Fibroblast of pulmonary artery (primary cell): ENCODE measurements at regions not wholly inside any gene's neighbourhood (a gene's known extent, or its start where the extent isn't known, plus 50 kb on each side); places are given as distances from the start of the nearest gene placed in this dataset.

Experiments
- DNase-seq: peaks from one replicate; pipeline ENCODE4 v3.0.0-alpha.2; 2010; ENCODE audit warnings: low read depth
- H3K4me3 ChIP-seq: replicated peaks from 2 replicates; pipeline ENCODE4 v1.5.1; 2011; ENCODE audit warnings: low read depth, mild to moderate bottlenecking, control low read depth, low read length, moderate library complexity
- TF ChIP-seq, protein P1 (sequence below): IDR thresholded peaks from 2 replicates; pipeline ENCODE4 v1.5.1; 2011; ENCODE audit warnings: mild to moderate bottlenecking, control low read depth, low read length, inconsistent platforms; ENCODE audit errors: missing control alignments

DNA sequence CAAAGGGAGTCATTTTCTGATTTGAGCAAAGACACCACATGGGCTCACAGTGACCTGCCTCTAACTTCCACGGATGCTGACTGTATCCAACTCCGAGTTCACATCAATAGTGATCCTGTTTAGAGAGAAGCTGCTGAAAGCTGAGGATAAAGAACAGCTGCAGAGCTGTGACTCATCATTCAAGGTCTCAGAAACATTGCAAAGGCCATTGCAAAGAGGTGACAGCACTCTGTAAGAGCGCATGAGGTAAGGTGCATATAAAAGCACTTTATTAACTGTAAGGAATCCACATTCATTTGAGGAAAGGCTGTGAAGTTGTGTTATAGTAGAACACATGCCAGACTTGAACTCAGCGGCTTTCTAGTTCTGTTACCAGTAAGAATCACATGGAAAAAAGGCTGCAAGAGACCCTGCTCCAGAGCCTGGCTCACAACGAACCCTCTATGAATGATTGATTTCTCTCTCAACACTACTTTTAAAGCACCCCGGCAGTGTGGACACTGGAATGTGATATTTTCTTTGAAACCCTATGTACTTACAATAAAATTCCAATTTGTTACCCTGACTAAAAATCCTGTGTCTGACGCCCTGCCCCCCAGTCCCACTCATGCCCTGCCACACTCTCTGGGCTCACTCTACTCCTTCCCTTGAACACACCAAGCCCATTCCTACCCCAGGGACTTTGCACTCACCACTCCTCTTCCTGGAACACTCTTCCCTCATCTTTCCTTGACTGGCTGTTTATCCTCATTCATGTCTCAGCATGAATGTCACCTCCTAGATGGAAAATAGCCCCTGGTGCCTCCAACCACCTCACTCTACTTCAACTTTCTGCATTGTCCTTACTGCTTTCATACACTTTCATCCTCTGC is 111.2 kb downstream of the LSM3 start:
- peak; percentile 87 for DNase-seq
- H3K4me3 ChIP-seq: no peak overlapping the region
- TF ChIP-seq, protein P1, sequence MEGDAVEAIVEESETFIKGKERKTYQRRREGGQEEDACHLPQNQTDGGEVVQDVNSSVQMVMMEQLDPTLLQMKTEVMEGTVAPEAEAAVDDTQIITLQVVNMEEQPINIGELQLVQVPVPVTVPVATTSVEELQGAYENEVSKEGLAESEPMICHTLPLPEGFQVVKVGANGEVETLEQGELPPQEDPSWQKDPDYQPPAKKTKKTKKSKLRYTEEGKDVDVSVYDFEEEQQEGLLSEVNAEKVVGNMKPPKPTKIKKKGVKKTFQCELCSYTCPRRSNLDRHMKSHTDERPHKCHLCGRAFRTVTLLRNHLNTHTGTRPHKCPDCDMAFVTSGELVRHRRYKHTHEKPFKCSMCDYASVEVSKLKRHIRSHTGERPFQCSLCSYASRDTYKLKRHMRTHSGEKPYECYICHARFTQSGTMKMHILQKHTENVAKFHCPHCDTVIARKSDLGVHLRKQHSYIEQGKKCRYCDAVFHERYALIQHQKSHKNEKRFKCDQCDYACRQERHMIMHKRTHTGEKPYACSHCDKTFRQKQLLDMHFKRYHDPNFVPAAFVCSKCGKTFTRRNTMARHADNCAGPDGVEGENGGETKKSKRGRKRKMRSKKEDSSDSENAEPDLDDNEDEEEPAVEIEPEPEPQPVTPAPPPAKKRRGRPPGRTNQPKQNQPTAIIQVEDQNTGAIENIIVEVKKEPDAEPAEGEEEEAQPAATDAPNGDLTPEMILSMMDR: no peak

DNA sequence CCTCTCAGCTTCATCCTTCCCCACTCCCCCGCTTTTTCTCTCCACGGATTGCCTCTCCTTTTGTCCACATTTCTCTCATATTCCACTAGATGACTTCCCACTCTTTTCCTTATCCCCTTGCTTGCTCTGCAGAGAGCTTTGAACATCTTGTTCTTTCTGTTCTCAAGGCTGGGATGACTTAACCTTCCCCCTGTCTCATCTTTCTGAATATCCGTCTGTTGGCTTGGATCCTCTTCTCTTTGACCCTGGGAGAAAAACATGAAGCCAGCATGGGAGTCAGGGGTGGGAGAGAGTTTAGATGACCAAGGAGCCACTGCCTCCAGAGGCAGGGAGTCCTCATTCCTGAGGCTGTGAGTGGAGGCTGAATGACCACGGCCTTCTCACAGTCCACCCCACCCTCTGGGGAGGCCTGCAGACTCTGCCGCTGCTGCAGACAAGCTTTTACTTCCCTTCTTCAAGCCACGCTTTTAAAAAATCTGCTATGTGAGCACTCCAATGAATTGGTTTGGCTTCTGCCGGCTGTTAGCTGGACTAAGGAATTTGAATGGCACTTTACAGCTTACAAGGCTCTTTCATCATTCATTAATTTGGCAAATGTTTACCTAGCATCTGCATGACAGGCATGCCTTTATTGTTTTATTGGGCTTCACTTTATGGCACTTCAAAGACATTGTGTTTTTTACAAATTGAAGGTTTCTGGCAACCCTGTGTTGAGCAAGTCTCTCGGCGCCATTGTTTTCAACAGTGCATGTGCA is 111.6 kb upstream of the SLC6A6 start:
- no peak for DNase-seq
- H3K4me3 ChIP-seq: no peak overlapping the region
- TF ChIP-seq, protein P1: no peak

GRCh38 chr3:14295037-14295436 is 107.4 kb upstream of the SLC6A6 start:
- TF ChIP-seq, protein P1: no peak
- DNase-seq: no peak
- H3K4me3 ChIP-seq: no peak overlapping the region

- TF ChIP-seq, protein P1: no peak
- no peak for DNase-seq
- H3K4me3 ChIP-seq: no peak overlapping the region
Measured at GRCh38 chr3:14295801-14296200, 106.6 kb upstream of the SLC6A6 start.

- TF ChIP-seq, protein P1: no peak
- no peak overlapping the region for H3K4me3 ChIP-seq
- no peak for DNase-seq
Measured at GRCh38 chr3:14297305-14297704, 105.1 kb upstream of the SLC6A6 start.

DNA sequence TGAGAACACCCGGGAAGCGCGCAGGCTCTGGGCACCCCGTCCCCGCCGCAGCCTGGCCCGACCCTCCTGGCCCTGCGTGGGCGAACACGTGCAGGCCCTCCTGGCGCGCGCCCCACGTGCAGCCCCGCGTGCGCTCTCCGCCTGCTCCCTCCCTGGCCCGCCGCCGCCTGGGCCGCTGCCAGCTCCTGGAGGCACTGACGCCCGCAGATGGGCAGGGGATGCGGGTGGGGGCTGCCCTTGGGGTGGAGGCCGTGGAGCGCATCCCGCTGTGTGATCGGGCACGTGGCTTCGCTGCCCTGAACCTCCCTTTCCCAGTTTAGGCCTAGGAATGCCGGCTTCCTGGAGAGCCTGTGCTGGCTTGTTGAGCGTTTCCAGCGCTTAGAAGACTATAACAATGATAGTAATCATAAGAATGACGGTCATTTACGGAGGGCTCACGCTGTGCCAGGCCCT is 104.6 kb upstream of the SLC6A6 start:
- TF ChIP-seq, protein P1: no peak
- no peak for DNase-seq
- H3K4me3 ChIP-seq: no peak overlapping the region
